Esophagus mucosa (tissue), 1 donor: ENCODE measurements at regions not wholly inside any gene's neighbourhood (a gene's known extent, or its start where the extent isn't known, plus 50 kb on each side); places are given as distances from the start of the nearest gene placed in this dataset.
A peak's percentile ranks its signal among the peaks of the same experiment; 100 is the strongest.

ENCODE experiments used
- ATAC-seq: fragments of 200-7000 bp; cut with Tn5 transposase; one replicate; pipeline ENCODE4 v1.9.1; 2020
- donor health status: DM: yes; HTN: yes; CAD: no.

- no peak for ATAC-seq
These were observed 191.8 kb downstream of the MELK start for GRCh38 chr9:36764364-36765076.

DNA sequence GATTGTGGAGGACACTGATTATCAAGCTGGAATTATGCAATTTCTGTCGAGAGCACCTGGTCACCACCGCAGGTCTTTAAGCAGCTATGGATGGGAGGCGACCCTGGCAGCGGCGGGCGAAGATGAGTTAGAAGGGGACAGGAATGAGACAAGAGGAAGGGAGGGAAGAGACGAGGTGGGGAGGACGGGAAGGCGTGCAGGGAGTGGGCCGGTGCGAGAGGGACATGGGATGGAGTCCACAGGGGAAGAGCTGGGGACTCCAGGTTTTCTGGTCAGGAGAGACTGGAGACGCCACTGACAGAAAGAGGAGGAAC is 192.3 kb downstream of the MELK start:
- no peak for ATAC-seq

DNA sequence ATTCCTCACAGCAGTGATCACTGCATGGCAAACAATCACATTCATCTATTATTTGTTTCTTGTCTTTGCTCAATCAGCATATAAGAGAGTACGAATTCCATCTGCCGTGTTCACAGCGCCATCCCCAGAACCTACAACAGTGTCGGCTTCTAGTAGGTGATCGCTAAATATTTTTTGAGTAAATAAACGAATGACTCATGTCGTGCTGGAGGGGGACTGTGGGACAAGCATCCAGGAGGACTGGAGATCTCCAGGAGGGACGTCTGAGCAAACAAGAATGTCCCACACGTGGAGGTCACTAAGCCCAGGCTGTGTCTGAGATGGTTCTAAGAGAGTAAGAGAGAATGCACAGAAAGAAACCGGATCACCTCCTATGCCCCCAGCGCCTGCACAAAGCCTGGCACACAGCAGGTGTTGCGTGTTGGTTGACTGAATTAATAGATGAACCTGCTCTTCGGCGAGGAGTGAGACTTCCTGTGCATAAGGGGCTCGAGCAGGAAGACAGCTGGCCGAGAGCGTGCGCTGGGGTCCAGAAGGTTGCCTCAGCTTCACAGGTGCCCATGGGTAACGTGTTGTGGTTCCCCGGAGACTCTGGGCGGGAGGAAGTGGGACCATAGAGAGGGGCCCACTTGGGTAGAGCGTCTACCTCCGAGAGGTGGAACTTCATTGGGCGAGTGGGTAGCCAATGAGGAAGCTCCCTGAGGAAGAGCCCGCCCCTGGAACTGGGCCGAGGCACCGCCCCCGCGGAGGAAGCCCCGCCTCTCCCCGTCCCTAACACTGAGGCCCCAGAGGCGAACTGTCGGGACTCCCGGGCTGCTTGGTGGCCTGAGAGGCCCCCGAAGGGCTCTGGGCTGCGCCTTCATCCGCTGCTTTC is 193.0 kb downstream of the MELK start:
- peak; percentile 88 for ATAC-seq

GRCh38 chr9:36768677-36769076 is 196.0 kb downstream of the MELK start:
- ATAC-seq = no peak

- ATAC-seq = no peak
These were observed 197.3 kb downstream of the MELK start for GRCh38 chr9:36770025-36770424.

DNA sequence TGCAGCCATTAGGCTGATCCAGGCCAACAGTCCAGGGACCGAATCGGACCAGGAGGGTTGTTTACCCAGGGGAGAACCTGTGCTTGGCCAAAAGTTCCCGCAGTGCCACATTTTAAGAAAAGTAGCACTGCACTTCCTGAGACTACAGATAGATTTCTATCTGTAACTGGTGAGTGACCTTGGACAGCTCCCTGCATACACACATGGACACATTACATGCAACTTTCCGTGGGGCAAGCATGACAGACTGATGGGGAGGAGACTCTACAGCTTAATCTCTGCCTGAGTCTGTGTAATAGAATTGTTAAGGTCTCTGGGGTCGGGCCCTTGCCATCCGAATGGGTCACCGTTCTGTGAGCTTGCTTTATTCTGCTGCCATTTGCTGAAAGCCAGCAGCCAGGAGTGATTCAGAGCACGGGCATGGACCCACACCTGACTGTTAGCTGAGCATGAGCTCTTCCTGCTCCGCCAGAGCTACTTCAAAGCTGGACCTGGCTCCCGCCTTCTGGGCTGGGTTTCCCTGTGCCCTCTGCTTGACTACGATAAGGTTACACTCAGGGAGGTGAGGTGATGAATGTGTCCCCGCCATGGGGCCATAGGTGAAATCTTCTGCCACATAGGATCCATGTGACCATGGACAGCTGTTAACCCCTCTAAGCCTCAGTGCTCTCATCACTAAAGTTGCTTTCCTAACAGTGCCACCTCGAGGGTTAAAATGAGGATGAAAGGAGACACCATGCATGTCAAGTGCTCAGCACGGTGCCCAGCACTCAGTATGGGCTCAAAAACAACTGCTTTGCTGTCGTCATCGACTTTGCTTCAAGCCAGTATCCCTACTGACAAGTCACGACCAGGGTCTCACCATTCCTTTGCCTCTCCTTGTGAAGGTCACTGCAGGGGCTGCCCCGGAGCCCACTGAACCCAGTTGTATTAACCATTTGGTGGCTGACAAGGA is 200.0 kb downstream of the MELK start:
- ATAC-seq = peak; percentile 48

DNA sequence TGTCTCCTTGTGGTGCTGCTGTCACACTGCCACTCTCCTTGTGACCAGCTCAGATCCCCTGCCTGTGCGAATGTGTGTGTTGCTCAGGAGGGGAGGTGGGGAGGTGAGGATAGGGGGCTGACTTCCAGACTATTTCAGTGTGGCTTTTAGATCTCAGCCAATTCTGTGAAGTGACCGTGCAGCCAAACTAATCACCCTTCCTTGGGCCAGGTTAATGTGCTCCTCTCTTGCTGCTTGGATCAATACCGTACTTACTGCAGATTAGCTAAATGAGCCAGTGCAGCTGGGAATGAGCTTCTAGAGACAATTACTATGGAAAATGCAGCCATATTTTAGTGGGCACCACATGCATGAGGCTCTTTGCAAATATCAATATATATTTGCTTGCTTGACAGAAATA is 206.0 kb downstream of the MELK start:
- no peak for ATAC-seq

GRCh38 chr9:36779582-36779981 is 206.9 kb downstream of the MELK start:
- no peak for ATAC-seq

DNA sequence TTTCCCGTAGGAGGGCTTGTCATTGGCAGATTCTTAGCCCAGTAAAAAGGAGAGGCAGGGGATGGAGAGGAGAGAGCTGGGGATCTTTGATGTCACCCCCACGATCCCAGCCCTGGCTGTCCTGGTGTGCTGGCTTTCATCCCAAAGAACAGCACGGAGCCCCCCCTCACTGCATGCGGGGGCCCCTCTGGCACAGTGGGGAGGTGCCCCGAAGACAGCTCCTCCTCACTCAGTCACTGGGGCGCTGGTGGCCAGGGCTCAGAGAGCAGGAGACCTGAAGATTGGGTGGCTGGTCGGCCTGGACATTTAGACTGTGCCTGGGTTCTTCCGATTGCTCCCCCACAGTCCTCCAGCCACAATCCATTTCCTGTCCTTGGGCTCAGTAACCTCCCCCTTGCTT is 207.5 kb downstream of the MELK start:
- ATAC-seq = no peak

- no peak for ATAC-seq
These were observed 208.8 kb downstream of the MELK start for GRCh38 chr9:36781533-36781932.
